Aorta (tissue), 5 donors: ENCODE measurements at regions not wholly inside any gene's neighbourhood (a gene's known extent, or its start where the extent isn't known, plus 50 kb on each side); places are given as distances from the start of the nearest gene placed in this dataset.

Experiments used
- ATAC-seq: fragments of 200-7000 bp; cut with Tn5 transposase; one replicate; pipeline ENCODE4 v1.9.1; 2022; ENCODE audit warnings: moderate library complexity; ENCODE audit not compliant: low FRiP score
- DNase-seq, 2 donors: peaks; one replicate each; pipeline ENCODE4 v3.0.0-alpha.2; 2020
- H3K27ac ChIP-seq, 2 donors: one replicate each; pipeline ENCODE4 v1.5.1; 2013; ENCODE audit warnings: low read length in 2 of 2, mild to moderate bottlenecking in 2 of 2, moderate library complexity in 2 of 2, control low read depth in 1 of 2, inconsistent platforms in 1 of 2, low read depth in 1 of 2
- H3K27me3 ChIP-seq, 2 donors: one replicate each; pipeline ENCODE4 v1.6.1; 2013; ENCODE audit warnings: control low read depth in 1 of 2, low read length in 1 of 2, mild to moderate bottlenecking in 1 of 2, moderate library complexity in 1 of 2; ENCODE audit not compliant: insufficient read depth in 2 of 2, control insufficient read depth in 1 of 2
- H3K36me3 ChIP-seq, 2 donors: one replicate each; pipeline ENCODE4 v1.6.1; 2013; ENCODE audit warnings: control low read depth in 1 of 2, low read length in 1 of 2, mild to moderate bottlenecking in 1 of 2; ENCODE audit not compliant: insufficient read depth in 2 of 2, control insufficient read depth in 1 of 2
- H3K4me1 ChIP-seq, 2 donors: one replicate each; pipeline ENCODE4 v1.6.1; 2013; ENCODE audit warnings: low read length in 2 of 2, control low read depth in 1 of 2, mild to moderate bottlenecking in 1 of 2, moderate library complexity in 1 of 2; ENCODE audit not compliant: insufficient read depth in 2 of 2, control insufficient read depth in 1 of 2
- H3K4me3 ChIP-seq, 2 donors: one replicate each; pipeline ENCODE4 v1.5.1; 2013; ENCODE audit warnings: low read length in 2 of 2, control low read depth in 1 of 2, mild to moderate bottlenecking in 1 of 2
- H3K9me3 ChIP-seq: one replicate; pipeline ENCODE4 v1.6.1; 2013; ENCODE audit warnings: mild to moderate bottlenecking, low read length; ENCODE audit not compliant: control insufficient read depth
- WGBS, 2 donors: extraction: QIAGEN DNeasy Blood & Tissue Kit; methylation state at CpG; one replicate each; pipeline ENCODE4 v1.1.7; 2013; 5-methylcytosine and 5-hydroxymethylcytosine counted together
- intact Hi-C, 2 donors: fragments of 100-400 bp; cut with DNase I; formaldehyde crosslinking; loops; one replicate each; pipeline versions ENCODE4 v1.14.2 to v1.15.0; 2022
- donor health status: healthy with polysubstance abuse.
- donor health status: Bipolar disorder and iron deficiency.
- donor health status: DM: no; HTN: no; CAD: no.
- donor health status: DM: no; HTN: no; CAD: no.
- donor health status: DM: yes; HTN: yes; CAD: no.

GRCh38 chr2:160963957-160964356 is 196.3 kb upstream of the TANK start:
- no peaks in the 10 kb centered on the region for H3K9me3 ChIP-seq
- no peak overlapping the region for H3K27ac ChIP-seq
- no peaks in the 10 kb centered on the region for H3K27me3 ChIP-seq
- H3K36me3 ChIP-seq, result no peaks in the 10 kb centered on the region
- 60 to 62% methylated on average over 3 of the region's 3 CpGs for WGBS, 2 donors
- ATAC-seq (no peak), DNase-seq (no peak)
- H3K4me1 ChIP-seq, result no peaks in the 10 kb centered on the region
- H3K4me3 ChIP-seq, result no peak overlapping the region
- intact Hi-C loops, result loop anchor here in 1 of 2 donors (10.0 kb wide), 1 partner anchor 469 kb away; the partner anchor contains the start of gene RBMS1

GRCh38 chr2:160967523-160967922 is 192.7 kb upstream of the TANK start:
- Histone ChIP-seq H3K27ac (no peak overlapping the region), H3K9me3 (no peaks in the 10 kb centered on the region), H3K27me3 (no peaks in the 10 kb centered on the region), H3K4me3 (no peak overlapping the region), H3K36me3 (no peaks in the 10 kb centered on the region), H3K4me1 (no peaks in the 10 kb centered on the region)
- intact Hi-C loops, result loop anchor here in 1 of 2 donors (10.0 kb wide), 1 partner anchor 473 kb away; the partner anchor contains the start of gene RBMS1
- no peak for DNase-seq
- 57 to 61% methylated on average over 6 of the region's 6 CpGs for WGBS, 2 donors
- ATAC-seq, result no peak

GRCh38 chr2:160968183-160968582 is 192.0 kb upstream of the TANK start:
- intact Hi-C loops, result loop anchor here in 1 of 2 donors (10.0 kb wide), 1 partner anchor 473 kb away; the partner anchor contains the start of gene RBMS1
- Histone ChIP-seq H3K27ac (no peak overlapping the region), H3K4me1 (no peaks in the 10 kb centered on the region), H3K36me3 (no peaks in the 10 kb centered on the region), H3K27me3 (no peaks in the 10 kb centered on the region), H3K9me3 (no peaks in the 10 kb centered on the region), H3K4me3 (no peak overlapping the region)
- DNase-seq, result no peak
- WGBS, 2 donors, result 64 to 91% methylated on average over 2 of the region's 2 CpGs
- no peak for ATAC-seq

- no peaks in the 10 kb centered on the region for H3K9me3 ChIP-seq
- intact Hi-C loops, result loop anchor here (2.0 to 10.0 kb wide), 3 partner anchors 536 to 646 kb away; no protein-coding TSS in a partner anchor
- no peaks in the 10 kb centered on the region for H3K36me3 ChIP-seq
- DNase-seq, result no peak
- no peaks in the 10 kb centered on the region for H3K27me3 ChIP-seq
- H3K4me3 ChIP-seq, result peak overlapping the region in 1 of 2 donors; percentile 54
- 3 to 4% methylated on average over 3 of the region's 3 CpGs for WGBS, 2 donors
- ATAC-seq, result peak; percentile 89
- H3K27ac ChIP-seq, result no peak overlapping the region
- no peaks in the 10 kb centered on the region for H3K4me1 ChIP-seq
These were observed 189.9 kb upstream of the TANK start for GRCh38 chr2:160970052-160970965.

GRCh38 chr2:160973991-160974390 is 186.2 kb upstream of the TANK start:
- Histone ChIP-seq H3K36me3 (no peaks in the 10 kb centered on the region), H3K4me3 (no peak overlapping the region), H3K27ac (no peak overlapping the region), H3K27me3 (no peaks in the 10 kb centered on the region), H3K4me1 (no peaks in the 10 kb centered on the region), H3K9me3 (no peaks in the 10 kb centered on the region)
- DNase-seq, result no peak
- no peak for ATAC-seq
- intact Hi-C loops, result loop anchor here in 1 of 2 donors (5.0 to 10.0 kb wide), 2 partner anchors 539 to 647 kb away; no protein-coding TSS in a partner anchor

GRCh38 chr2:160974803-160975202 is 185.4 kb upstream of the TANK start:
- ATAC-seq, result no peak
- WGBS, 2 donors, result 63 to 65% methylated on average over 4 of the region's 4 CpGs
- no peak overlapping the region for H3K27ac ChIP-seq
- H3K36me3 ChIP-seq, result no peaks in the 10 kb centered on the region
- DNase-seq, result no peak
- no peaks in the 10 kb centered on the region for H3K4me1 ChIP-seq
- no peaks in the 10 kb centered on the region for H3K27me3 ChIP-seq
- intact Hi-C loops, result loop anchor here in 1 of 2 donors (5.0 to 10.0 kb wide), 2 partner anchors 540 to 648 kb away; no protein-coding TSS in a partner anchor
- H3K4me3 ChIP-seq, result no peak overlapping the region
- H3K9me3 ChIP-seq, result no peaks in the 10 kb centered on the region

DNA sequence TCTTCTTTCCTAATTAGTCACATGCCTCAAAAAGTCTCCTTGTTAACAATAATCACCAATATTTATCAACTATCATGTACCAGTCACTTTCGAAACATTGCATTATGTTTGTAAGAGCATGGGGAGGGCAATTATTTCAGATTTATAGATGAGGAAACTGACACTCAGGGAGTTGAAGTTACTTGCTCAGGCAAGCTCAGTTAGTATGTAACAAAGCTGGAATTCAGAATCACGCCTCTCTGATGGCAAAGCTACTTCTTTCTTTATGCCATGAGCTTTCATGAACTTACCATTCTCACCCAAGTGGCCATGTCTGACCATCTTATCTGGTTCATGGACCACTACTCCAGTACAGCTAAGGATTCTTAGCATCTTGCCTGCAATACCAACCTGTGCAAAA is 183.4 kb upstream of the TANK start:
- Histone ChIP-seq H3K9me3 (no peaks in the 10 kb centered on the region), H3K4me1 (no peaks in the 10 kb centered on the region), H3K4me3 (no peak overlapping the region), H3K27ac (no peak overlapping the region), H3K27me3 (no peaks in the 10 kb centered on the region), H3K36me3 (no peaks in the 10 kb centered on the region)
- intact Hi-C loops, result loop anchor here in 1 of 2 donors (10.0 kb wide), 1 partner anchor 542 kb away; no protein-coding TSS in a partner anchor
- 98 to 99% methylated on average over 2 of the region's 2 CpGs for WGBS, 2 donors
- no peak for DNase-seq
- ATAC-seq, result no peak

GRCh38 chr2:160977376-160977775 is 182.9 kb upstream of the TANK start:
- no peaks in the 10 kb centered on the region for H3K9me3 ChIP-seq
- 41 to 42% methylated on average over 2 of the region's 2 CpGs for WGBS, 2 donors

More at GRCh38 chr2:160977376-160977775, 182.9 kb upstream of the TANK start:
- H3K4me3 ChIP-seq, result no peak overlapping the region
- H3K4me1 ChIP-seq, result no peaks in the 10 kb centered on the region
- ATAC-seq (no peak), DNase-seq (no peak)
- no peak overlapping the region for H3K27ac ChIP-seq
- H3K27me3 ChIP-seq, result no peaks in the 10 kb centered on the region
- H3K36me3 ChIP-seq, result no peaks in the 10 kb centered on the region
- intact Hi-C loops, result loop anchor here in 1 of 2 donors (10.0 kb wide), 1 partner anchor 543 kb away; no protein-coding TSS in a partner anchor
